Mesenteric fat pad (tissue), 1 donor: ENCODE measurements at regions not wholly inside any gene's neighbourhood (a gene's known extent, or its start where the extent isn't known, plus 50 kb on each side); places are given as distances from the start of the nearest gene placed in this dataset.

Source experiments
- DNase-seq: peaks from one replicate; pipeline ENCODE4 v3.0.0-alpha.2; 2020; ENCODE audit warnings: low spot score
- donor health status: DM: yes; HTN: yes; CAD: no.

DNA sequence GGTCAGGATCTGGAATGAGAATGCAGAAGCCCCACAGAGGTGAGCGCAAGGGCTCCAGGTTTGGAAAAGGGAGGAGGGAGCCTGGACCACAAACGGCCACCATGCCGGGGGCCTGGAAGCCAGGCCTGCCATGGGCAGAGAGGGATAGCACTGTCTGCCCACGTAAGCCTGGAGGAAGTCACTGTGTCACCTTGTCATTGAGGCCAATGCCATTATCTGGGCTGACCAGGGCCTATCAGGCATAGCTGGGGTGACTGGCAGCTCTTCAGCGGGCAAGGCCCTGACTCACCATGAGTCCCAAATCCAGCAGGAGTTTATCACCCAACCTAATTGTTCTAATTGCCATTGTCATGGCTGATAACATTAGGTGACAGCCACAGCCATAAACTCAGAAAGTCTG is 84.6 kb downstream of the MATN1 start:
- no peak for DNase-seq

- no peak for DNase-seq
Measured at GRCh38 chr1:30638086-30638485, 85.3 kb downstream of the MATN1 start.

GRCh38 chr1:30637183-30637980 is 86.0 kb downstream of the MATN1 start:
- DNase-seq: no peak

GRCh38 chr1:30636621-30637020 is 86.8 kb downstream of the MATN1 start:
- no peak for DNase-seq

DNA sequence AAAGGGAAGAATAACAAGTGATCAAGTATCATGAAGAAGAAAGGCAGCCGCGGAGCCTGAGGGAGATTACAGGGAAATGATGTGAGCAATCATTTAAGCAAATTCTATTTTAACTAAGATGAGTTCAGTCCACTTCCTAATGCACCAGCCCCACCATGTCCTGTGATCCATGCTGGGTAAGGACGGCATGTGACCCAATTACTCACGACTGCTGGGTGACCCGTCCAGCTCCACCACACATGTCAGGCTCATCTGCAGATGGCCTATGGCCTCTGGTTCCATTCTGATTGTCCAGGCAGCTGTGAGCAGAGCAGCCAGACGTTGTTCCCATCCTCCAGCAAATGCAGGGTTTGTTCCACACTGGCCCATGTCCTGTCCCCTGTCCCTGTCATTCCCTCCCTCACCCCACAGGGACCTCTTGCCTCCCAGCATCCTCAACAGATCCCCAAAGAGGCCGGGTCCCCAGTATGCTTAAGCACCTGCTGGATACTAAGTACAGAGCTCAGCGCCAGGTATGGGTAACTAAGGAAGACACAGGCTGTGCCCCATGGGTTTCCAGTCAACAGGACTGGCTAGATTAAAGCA is 87.9 kb downstream of the MATN1 start:
- no peak for DNase-seq

GRCh38 chr1:30634507-30634906 is 88.9 kb downstream of the MATN1 start:
- no peak for DNase-seq

DNA sequence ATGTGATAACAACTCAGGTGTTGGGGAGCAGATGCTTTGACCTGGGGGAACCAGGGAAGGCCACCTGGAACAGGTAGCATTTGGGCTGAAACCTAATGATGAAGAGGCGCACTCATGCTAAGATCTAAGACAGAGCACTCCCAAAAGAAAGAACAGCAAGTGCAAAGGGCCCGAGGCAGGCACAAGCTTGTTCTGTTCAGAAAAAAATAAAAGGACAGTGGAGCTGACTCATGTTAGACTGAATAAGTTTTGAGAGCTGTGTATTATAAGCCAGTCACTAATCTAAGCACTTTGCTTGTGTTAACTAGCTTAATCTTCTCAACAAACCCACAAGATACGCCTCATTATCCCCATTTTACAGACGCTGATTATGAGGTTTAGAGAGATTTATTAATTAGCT is 90.1 kb downstream of the MATN1 start:
- DNase-seq: no peak

DNA sequence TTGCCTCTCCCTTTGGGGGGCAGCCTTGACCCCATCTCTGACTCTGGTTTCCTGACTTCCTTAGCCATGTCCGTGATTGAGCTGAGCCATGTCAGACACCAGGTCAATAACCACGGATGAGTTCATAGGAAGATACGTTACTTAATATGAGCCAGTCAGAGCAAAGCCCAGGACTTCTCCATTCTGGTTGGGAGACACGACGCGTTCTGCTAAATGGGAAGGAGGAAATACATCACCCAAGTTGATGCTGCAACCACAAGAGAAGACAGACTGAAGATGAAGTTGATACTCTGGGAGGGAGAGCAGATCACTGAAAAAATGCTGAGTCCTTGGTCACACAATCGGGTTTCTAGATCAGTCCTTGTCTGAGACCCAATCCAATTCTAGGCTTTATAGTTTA is 90.9 kb downstream of the MATN1 start:
- no peak for DNase-seq

DNA sequence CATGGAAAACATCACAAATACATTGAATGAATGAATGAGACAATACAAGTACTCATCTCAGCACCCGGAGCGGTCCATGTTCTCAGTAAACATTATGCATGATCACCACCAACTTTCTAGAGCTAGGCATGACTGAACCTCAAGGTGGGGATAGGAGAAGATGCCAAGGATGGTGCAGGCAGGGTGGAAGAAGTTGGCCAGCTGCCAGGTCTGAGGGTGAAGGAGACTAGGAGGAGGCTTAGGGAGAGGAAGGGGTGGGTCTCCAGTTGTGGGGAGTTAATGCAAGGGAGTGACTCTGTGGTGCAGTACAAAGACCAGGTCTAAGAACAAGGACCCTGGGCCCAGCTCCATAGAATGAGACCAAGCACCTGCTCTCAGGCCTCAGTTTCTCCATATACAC is 91.7 kb downstream of the MATN1 start:
- DNase-seq: no peak

- no peak for DNase-seq
Measured at GRCh38 chr1:30629501-30629900, 93.9 kb downstream of the MATN1 start.

DNA sequence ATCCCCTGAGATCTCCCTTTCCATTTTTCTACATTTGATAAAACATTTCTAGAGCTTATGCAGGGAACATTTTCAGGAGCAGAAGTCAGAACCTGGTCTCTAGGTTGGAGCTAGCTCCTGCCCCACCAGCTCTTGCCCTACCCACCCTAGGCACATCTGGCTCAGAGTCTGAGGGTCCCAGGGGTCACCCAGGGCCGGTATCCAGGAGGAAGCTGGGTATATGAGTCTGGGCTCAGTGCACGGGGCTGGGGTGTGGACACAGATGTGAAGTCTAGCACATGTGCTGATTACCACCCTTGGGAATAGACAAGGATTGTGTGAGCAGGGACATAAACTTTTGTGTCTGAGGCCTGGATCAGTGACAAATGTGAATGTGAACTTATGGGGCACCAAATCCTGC is 95.4 kb downstream of the MATN1 start:
- DNase-seq: peak; percentile 53

DNA sequence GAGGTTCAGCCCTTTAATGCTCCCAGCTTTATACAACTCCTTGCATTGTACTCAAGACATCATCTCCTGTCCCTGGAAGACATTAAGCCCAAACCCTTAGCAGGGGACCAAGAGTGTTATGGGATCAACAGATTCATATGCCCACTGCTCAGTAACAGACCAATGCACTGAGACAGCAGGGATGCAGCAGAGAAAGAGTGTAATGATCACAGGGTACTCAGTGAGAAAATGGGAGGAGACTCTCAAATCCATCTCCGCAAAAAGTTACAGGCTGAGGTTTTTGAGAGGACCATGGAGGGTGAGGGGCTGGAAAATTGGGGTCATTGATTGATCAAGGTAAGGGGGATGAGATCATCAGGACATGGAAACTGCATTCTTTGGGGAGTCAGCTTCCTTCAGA is 96.2 kb downstream of the MATN1 start:
- no peak for DNase-seq

GRCh38 chr1:30623431-30623830 is 100.0 kb downstream of the MATN1 start:
- DNase-seq: no peak

DNA sequence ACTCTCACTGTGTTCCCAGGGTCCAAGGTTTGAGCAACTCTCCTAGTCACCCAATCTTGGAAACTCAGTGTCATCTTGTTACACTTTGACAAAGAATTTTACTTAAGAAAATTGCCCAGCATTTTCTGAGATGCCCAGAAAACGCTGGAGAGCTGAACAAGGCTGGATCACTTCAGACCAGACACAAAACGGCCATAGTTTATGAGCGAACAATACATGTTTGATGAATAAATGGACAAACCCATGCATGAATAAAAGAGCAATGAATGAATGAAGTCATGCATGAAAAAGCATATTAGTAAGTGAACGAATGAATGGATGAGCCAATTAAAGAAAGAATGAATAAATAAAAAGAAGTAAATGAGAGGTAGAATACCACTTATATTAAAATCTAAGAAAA is 103.8 kb downstream of the MATN1 start:
- no peak for DNase-seq

DNA sequence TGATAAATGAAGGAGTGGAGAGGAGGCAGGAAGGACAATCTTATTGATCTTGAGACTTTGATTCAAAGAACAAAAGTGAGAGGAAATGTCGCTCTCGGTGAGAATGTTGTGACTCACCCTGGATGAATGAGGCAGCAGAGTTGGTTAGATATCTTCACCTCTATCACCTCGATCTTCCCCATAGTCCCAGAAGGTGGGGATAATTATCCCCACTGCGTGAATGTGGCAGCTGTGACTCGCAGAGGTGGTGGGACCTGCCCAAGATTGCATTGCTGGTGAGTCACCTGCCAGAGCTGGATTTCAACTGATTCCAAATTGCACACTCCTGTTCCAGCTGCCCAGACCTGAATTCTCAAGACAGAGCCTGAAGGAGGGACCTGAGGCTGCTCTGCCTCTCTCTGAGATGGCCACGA is 105.0 kb downstream of the MATN1 start:
- DNase-seq: no peak

DNA sequence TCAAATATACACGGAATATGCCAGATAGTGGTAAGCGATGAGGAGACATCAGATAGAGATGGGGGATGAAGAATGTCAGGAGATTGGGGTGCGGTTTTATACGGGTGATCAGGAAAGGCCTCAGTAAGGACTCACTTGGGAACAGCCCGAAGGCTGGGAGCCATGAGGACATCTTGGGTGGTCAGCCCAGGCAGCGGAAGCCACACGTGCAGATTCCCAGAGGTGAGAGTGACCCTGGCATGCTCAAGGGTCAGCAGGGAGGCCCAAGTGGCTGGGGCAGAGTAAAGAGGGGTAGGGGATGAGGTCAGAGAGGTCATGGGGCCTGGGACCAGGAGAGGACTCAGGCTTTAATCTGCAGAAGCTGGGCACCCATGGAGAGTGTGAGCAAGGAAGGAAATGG is 106.6 kb downstream of the MATN1 start:
- DNase-seq: no peak

DNA sequence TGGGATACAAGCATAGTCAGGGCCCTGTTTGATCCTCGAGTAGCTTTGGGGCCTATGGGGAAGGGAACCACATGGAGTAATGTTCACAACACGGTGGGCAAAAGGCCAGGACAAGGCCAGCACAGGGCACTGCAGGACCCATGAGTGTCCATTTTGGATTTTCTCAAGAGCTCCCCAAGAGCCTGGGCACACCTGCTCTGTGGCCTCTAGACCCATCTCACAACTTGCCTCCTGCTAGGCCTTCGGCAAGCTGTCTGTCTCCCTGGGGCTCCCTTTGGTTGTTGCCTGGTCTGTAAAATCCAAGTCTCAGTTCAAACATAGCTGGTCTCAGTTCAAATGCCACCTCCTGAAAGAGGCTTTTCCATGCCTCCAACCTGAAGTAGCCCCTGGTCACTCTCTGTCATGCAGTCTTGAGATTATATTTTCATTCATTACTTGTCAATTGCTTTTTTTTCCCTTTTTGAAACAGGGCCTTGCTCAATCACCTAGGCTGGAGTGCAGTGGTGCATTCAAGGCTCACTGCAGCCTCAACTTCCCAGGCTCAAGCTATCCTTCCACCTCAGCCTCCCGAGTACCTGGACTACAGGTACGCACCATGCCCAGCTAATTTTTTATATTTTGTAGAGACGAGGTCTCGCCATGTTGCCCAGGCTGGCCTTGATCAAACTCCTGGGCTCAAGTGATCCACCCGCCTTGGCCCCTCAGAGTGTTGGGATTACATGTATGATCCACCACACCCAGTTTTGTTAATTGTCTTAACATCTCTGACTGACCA is 107.4 kb downstream of the MATN1 start:
- no peak for DNase-seq

- no peak for DNase-seq
Measured at GRCh38 chr1:30615076-30615795, 108.1 kb downstream of the MATN1 start.

DNA sequence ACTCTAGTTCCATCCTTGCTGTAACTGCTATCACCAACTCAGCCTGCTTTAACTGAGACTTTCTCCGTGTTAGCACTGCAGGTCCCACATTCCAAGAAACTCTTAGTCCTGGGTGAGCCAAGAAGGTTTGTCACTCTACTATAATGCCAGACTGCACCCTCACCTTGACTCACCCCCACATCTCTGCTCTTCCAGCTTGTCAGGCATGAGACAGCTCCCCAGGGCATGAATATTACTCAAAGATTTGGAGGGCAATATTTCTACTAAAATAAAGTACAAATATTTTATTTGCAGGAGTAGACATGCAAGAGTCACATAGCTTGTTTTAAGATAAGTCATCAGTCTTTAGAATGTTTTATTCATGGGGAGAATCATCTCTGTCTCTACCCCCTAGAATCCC is 110.2 kb downstream of the MATN1 start:
- no peak for DNase-seq

GRCh38 chr1:30612536-30613065 is 110.8 kb downstream of the MATN1 start:
- DNase-seq: no peak

GRCh38 chr1:30611741-30612309 is 111.6 kb downstream of the MATN1 start:
- DNase-seq: no peak
